Brain microvascular endothelial cell (primary cell): ENCODE measurements at regions not wholly inside any gene's neighbourhood (a gene's known extent, or its start where the extent isn't known, plus 50 kb on each side); places are given as distances from the start of the nearest gene placed in this dataset.

Experiments used
- DNase-seq: peaks from one replicate; pipeline ENCODE4 v3.0.0-alpha.2; 2020
- H3K27ac ChIP-seq: fragments of 250-450 bp; sonication (Bioruptor Pico); 2 replicates; pipeline ENCODE4 v1.5.1; 2020; ENCODE audit warnings: mild to moderate bottlenecking, moderate library complexity
- H3K27me3 ChIP-seq: fragments of 250-450 bp; sonication (Bioruptor Pico); replicated peaks from 2 replicates; pipeline ENCODE4 v1.5.1; 2020; ENCODE audit warnings: mild to moderate bottlenecking
- H3K36me3 ChIP-seq: fragments of 250-450 bp; sonication (Bioruptor Pico); replicated peaks from 2 replicates; pipeline ENCODE4 v1.5.1; 2020; ENCODE audit warnings: mild to moderate bottlenecking
- H3K4me3 ChIP-seq: 2 replicates; pipeline ENCODE4 v1.5.1; 2011; ENCODE audit warnings: low read depth, mild to moderate bottlenecking, control low read depth, low read length, moderate library complexity
- CTCF ChIP-seq: IDR thresholded peaks from 2 replicates; pipeline ENCODE4 v1.5.1; 2011; ENCODE audit warnings: low read depth, mild to moderate bottlenecking, moderate library complexity, low read length, control low read depth, inconsistent platforms; ENCODE audit errors: missing control alignments
- in situ Hi-C: cut with HindIII; loops from 2 replicates; pipeline ENCODE4 v1.10.0; 2017; ENCODE audit warnings: low sequenced_read_pairs, low pct_ligation_motif_present

DNA sequence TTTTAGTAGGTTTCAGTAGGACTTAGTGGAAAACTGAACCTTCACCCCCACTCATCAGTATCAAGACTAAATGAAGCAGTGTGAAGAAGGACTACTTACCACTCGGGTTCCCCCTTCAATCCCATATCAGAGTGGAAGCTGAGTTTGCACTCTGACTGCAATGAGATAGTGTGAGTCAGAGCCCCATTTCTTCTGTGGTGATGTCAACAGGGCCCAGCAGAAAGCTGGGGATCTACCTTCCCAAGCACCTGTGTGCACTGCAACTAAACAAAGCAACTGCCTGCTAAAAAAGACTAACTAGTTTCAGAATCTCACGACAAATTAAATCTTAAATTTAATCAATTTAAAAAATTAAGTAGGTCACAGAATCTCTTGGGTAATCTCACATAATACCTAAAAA, 1837.0 kb upstream of the PCDH7 start:
- no peaks in the 10 kb centered on the region for H3K27me3 ChIP-seq
- no peak overlapping the region for H3K4me3 ChIP-seq
- in situ Hi-C loops: no loop called here
- TF ChIP-seq CTCF: no peak
- no peaks in the 10 kb centered on the region for H3K36me3 ChIP-seq
- DNase-seq: no peak
- no peak overlapping the region for H3K27ac ChIP-seq

- DNase-seq: no peak
- Histone ChIP-seq H3K4me3 (no peak overlapping the region), H3K27me3 (no peaks in the 10 kb centered on the region), H3K27ac (no peak overlapping the region), H3K36me3 (no peaks in the 10 kb centered on the region)
- in situ Hi-C loops: no loop called here
- no peak for TF ChIP-seq CTCF
Measured at GRCh38 chr4:28886934-28887333, 1833.2 kb upstream of the PCDH7 start.

DNA sequence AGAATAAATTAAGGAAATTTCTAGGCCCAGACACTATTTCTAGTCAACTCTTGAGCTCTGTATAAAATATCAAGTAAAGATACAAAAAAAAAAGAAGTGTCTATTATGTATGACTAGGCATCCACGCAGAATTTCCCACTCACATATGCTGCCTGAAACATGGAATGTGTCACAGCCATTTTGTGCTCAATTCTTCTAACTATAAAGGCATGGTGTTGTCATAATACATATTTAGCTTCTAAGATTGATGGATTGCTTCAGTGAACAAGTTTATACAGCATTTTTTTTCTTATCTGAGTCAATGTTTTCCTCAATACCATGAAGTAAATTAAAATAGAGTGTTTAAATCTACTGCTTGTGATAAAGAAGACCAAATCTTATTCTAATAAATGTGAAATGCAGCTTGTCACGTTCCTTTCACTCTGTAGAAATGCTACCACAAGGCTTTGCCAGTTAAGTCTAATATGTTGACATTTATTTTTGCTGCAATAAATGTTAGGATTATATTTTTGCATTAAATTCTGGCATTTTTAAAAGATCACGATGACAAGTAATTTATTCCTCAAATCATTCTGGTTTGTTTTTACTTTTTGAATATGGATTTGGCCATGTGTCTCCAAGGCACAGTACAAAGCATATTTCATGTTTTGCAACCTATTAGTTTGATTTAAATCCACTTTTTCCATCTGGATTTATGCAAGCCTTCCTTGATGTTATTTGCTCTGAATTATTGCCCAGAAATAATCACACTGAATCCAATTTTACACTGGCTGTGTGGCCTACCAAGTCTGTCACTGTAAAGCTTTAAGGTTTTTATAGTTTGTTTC, 1829.0 kb upstream of the PCDH7 start:
- in situ Hi-C loops: no loop called here
- no peak overlapping the region for H3K27ac ChIP-seq
- H3K27me3 ChIP-seq: no peaks in the 10 kb centered on the region
- H3K36me3 ChIP-seq: no peaks in the 10 kb centered on the region
- no peak overlapping the region for H3K4me3 ChIP-seq
- no peak for TF ChIP-seq CTCF
- no peak for DNase-seq

DNA sequence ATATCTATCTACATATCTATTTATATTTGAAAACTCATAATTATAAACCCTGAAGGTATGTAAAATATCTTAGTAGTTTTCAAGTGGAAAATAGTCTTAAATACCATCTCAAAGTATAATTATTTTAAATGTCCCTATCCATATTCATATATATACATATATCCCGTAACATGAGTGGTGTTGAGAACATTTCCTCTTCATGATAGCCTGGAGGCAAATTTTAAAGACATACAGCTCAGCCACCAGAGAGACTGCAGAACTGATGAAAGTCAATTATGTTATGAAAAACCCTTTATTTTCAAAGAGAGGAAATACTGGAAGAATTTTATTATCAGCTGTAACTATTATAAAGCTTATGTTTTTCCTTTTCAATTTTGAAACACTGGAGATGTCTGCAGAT, 1806.7 kb upstream of the PCDH7 start:
- no peak overlapping the region for H3K4me3 ChIP-seq
- in situ Hi-C loops: no loop called here
- no peaks in the 10 kb centered on the region for H3K36me3 ChIP-seq
- no peak overlapping the region for H3K27ac ChIP-seq
- no peaks in the 10 kb centered on the region for H3K27me3 ChIP-seq
- no peak for TF ChIP-seq CTCF
- no peak for DNase-seq

DNA sequence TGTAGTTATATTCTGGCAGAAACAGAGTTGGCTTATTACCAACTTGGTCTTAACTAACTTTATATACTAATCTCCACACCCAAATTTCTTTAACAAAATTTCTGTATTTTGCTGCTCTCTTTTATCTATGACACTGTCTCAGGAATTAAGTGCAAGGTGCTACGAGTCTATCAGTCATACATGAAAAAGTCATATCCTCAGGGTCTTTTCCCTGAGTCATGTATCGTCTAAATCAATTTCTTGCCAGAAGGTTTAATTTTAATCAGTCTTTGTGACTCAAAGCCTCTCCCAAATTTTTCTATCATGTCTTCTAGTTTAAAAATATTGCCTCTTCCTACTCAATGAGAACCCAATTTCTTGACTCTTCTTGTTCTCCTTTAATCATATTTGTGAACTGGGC, 1803.6 kb upstream of the PCDH7 start:
- no peak for TF ChIP-seq CTCF
- H3K27me3 ChIP-seq: no peaks in the 10 kb centered on the region
- DNase-seq: no peak
- no peak overlapping the region for H3K4me3 ChIP-seq
- H3K36me3 ChIP-seq: no peaks in the 10 kb centered on the region
- in situ Hi-C loops: no loop called here
- H3K27ac ChIP-seq: no peak overlapping the region

DNA sequence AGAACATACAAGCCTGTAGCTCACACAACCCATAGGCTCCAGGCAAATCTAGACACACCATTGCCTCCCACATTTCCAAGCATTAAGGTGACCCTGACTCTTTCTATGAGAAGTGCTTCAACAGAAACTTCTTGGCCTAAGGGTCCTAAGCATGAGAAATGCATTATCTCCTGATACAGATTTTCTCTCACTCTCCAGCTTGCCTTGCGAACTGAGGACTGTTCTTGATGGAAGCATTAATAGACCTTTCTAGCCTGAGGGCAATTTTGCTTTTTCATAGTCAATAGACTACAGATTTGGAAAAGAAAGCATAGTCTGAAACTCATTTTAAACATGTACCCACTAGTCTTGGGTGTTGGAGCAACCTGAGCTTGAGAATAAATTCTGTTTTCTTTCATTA, 1801.3 kb upstream of the PCDH7 start:
- in situ Hi-C loops: no loop called here
- TF ChIP-seq CTCF: no peak
- no peak overlapping the region for H3K27ac ChIP-seq
- no peaks in the 10 kb centered on the region for H3K36me3 ChIP-seq
- H3K4me3 ChIP-seq: no peak overlapping the region
- H3K27me3 ChIP-seq: no peaks in the 10 kb centered on the region
- DNase-seq: no peak
